ENCODE measurements at regions not wholly inside any gene's neighbourhood (a gene's known extent, or its start where the extent isn't known, plus 50 kb on each side); places are given as distances from the start of the nearest gene placed in this dataset.

DNA sequence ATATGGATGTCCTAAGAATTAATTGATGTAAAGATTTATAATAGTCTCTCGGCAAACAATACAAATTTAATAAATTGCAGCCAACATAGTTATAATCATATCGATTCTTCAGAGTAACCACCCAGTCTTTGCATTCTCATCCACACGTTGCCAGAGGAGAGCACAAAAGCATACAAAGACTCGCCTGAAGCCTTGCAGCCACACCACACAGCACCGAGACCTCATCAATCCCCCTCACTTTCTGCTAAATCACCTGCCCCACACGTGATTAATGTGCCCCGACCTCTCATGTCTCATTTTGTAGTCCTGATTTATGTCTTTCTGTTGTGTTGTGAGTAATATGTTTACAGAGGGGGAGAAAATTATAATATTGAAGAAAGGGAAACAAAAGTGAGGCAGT is 510.4 kb downstream of the TRIML1 start:
- no peak for DNase-seq (ENCODE audit: low spot score)

DNA sequence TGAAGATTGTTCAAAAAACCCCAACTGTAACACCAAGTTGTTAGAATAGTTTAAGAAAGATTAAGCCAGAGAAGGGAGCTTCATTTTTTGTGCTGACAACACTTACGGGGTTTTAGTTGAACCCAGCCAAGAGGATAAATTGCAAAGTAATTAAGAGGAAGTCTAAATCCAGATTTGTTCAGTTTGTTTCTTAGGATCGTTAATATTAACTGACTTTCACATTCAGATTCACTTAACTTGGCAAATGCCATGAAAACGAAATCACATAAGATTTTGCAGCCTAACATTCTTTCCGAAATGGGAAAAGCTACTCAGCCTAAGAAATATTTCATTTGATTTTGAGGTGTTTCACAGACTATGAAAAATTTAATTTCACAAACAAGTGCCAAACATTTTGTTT is 511.3 kb downstream of the TRIML1 start:
- no peak for TF ChIP-seq CTCF (IDR thresholded peaks at IDR 0.05; ENCODE audit: extremely low read depth, missing control alignments)
- DNase-seq (ENCODE audit: low spot score) = no peak

More for the DNA sequence above, 510.4 kb downstream of the TRIML1 start:
- no peak for TF ChIP-seq CTCF (IDR thresholded peaks at IDR 0.05; ENCODE audit: extremely low read depth, missing control alignments)

- DNase-seq (ENCODE audit: low spot score) = no peak
- TF ChIP-seq CTCF (IDR thresholded peaks at IDR 0.05; ENCODE audit: extremely low read depth, missing control alignments) = no peak
Measured at GRCh38 chr4:188657365-188657764, 518.1 kb downstream of the TRIML1 start.

GRCh38 chr4:188658958-188659522 is 519.8 kb downstream of the TRIML1 start:
- TF ChIP-seq CTCF (IDR thresholded peaks at IDR 0.05; ENCODE audit: extremely low read depth, missing control alignments) = no peak

GRCh38 chr4:188660796-188661195 is 521.6 kb downstream of the TRIML1 start:
- no peak for TF ChIP-seq CTCF (IDR thresholded peaks at IDR 0.05; ENCODE audit: extremely low read depth, missing control alignments)
- DNase-seq (ENCODE audit: low spot score) = no peak

More at GRCh38 chr4:188658958-188659522, 519.8 kb downstream of the TRIML1 start:
- DNase-seq (ENCODE audit: low spot score) = no peak

- TF ChIP-seq CTCF (IDR thresholded peaks at IDR 0.05; ENCODE audit: extremely low read depth, missing control alignments) = no peak
- no peak for DNase-seq (ENCODE audit: low spot score)
Measured at GRCh38 chr4:188661502-188661901, 522.3 kb downstream of the TRIML1 start.

- no peak for TF ChIP-seq CTCF (IDR thresholded peaks at IDR 0.05; ENCODE audit: extremely low read depth, missing control alignments)
- no peak for DNase-seq (ENCODE audit: low spot score)
Measured at GRCh38 chr4:188663369-188663768, 524.1 kb downstream of the TRIML1 start.
